ENCODE measurements at regions not wholly inside any gene's neighbourhood (a gene's known extent, or its start where the extent isn't known, plus 50 kb on each side); places are given as distances from the start of the nearest gene placed in this dataset.

GRCh38 chr7:145655666-145656065, 460.9 kb upstream of the CNTNAP2 start (continued):
- no peak for TF ChIP-seq ZNF462 (CRISPR knock-in tag; IDR thresholded peaks at IDR 0.05)

DNA sequence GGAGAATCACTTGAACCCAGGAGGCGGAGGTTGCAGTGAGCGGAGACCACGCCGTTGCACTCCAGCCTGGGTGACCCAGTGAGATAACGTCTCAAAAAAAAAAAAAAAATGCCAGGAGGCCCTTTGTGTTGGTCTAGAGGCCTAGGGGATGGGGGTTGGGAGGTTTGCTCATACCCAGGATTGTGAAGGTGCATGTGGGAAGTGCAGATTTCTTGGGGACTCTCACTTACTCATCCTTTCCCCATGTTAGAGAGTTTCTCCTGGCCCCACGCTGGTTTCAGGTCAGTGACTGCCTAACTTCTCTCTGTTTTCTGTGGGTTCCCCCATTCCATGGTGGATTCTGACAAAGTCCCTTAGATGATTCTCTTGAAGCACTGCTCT, 471.5 kb upstream of the CNTNAP2 start:
- H3K27ac Mint-ChIP-seq, result no peak overlapping the region
- H3K9me2 ChIP-seq (ENCODE audit: insufficient read depth), result no peaks in the 10 kb centered on the region
- H3K4me3 Mint-ChIP-seq, result no peak overlapping the region
- TF ChIP-seq, protein P1, sequence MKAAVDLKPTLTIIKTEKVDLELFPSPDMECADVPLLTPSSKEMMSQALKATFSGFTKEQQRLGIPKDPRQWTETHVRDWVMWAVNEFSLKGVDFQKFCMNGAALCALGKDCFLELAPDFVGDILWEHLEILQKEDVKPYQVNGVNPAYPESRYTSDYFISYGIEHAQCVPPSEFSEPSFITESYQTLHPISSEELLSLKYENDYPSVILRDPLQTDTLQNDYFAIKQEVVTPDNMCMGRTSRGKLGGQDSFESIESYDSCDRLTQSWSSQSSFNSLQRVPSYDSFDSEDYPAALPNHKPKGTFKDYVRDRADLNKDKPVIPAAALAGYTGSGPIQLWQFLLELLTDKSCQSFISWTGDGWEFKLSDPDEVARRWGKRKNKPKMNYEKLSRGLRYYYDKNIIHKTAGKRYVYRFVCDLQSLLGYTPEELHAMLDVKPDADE (IDR thresholded peaks at IDR 0.05), result no peak
- TF ChIP-seq, protein P2, sequence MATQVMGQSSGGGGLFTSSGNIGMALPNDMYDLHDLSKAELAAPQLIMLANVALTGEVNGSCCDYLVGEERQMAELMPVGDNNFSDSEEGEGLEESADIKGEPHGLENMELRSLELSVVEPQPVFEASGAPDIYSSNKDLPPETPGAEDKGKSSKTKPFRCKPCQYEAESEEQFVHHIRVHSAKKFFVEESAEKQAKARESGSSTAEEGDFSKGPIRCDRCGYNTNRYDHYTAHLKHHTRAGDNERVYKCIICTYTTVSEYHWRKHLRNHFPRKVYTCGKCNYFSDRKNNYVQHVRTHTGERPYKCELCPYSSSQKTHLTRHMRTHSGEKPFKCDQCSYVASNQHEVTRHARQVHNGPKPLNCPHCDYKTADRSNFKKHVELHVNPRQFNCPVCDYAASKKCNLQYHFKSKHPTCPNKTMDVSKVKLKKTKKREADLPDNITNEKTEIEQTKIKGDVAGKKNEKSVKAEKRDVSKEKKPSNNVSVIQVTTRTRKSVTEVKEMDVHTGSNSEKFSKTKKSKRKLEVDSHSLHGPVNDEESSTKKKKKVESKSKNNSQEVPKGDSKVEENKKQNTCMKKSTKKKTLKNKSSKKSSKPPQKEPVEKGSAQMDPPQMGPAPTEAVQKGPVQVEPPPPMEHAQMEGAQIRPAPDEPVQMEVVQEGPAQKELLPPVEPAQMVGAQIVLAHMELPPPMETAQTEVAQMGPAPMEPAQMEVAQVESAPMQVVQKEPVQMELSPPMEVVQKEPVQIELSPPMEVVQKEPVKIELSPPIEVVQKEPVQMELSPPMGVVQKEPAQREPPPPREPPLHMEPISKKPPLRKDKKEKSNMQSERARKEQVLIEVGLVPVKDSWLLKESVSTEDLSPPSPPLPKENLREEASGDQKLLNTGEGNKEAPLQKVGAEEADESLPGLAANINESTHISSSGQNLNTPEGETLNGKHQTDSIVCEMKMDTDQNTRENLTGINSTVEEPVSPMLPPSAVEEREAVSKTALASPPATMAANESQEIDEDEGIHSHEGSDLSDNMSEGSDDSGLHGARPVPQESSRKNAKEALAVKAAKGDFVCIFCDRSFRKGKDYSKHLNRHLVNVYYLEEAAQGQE (IDR thresholded peaks at IDR 0.05; ENCODE audit: unreplicated experiment), result no peak
- no peak for TF ChIP-seq ZNF114 (CRISPR knock-in tag; IDR thresholded peaks at IDR 0.05)
- no peak for TF ChIP-seq CTCF (conservative IDR thresholded peaks at IDR 0.05; ENCODE audit: low read depth in 2 of 2)
- TF ChIP-seq EZH2 (IDR thresholded peaks at IDR 0.05; ENCODE audit: low read depth, unreplicated experiment), result no peak
- TF ChIP-seq EZH2phosphoT487 (IDR thresholded peaks at IDR 0.05; ENCODE audit: unreplicated experiment), result no peak

More for the DNA sequence above, 471.5 kb upstream of the CNTNAP2 start:
- DNase-seq (ENCODE audit: low spot score) (no peak), ATAC-seq (no peak)
- H2AFZ ChIP-seq, result no peak overlapping the region
- no peaks in the 10 kb centered on the region for H3F3A ChIP-seq (replicated peaks; ENCODE audit: low read depth)
- H3K4me2 ChIP-seq, result no peak overlapping the region
- no peaks in the 10 kb centered on the region; the same call in 1 of the 2 replicates for H3K36me3 ChIP-seq (ENCODE audit: insufficient read depth)
- H3K79me2 ChIP-seq (replicated peaks; ENCODE audit: insufficient read depth), result no peaks in the 10 kb centered on the region
- H3K27ac ChIP-seq (ENCODE audit: low read depth), result no peak overlapping the region
- Mint-ChIP-seq H3K36me3 (ENCODE audit: low read depth) (peaks cover 18% of the 10 kb centered on the region; the same call in 2 of the 3 replicates), H3K9me3 (peaks cover 84% of the 10 kb centered on the region), H3K4me1 (no peaks in the 10 kb centered on the region), H3K27me3 (ENCODE audit: insufficient read depth, low read depth, poor library complexity) (no peaks in the 10 kb centered on the region)
- H3K27me3 ChIP-seq (ENCODE audit: insufficient read depth), result no peaks in the 10 kb centered on the region
- H3K4me1 ChIP-seq (ENCODE audit: insufficient read depth), result no peaks in the 10 kb centered on the region
- no peaks in the 10 kb centered on the region for H4K20me1 ChIP-seq (replicated peaks; ENCODE audit: insufficient read depth)
- no peak overlapping the region for H3K4me3 ChIP-seq

All from GM23338 (cell line).